Smooth muscle cell (in vitro differentiated cells): ENCODE measurements at regions not wholly inside any gene's neighbourhood (a gene's known extent, or its start where the extent isn't known, plus 50 kb on each side); places are given as distances from the start of the nearest gene placed in this dataset.
A peak's percentile ranks its signal among the peaks of the same experiment; 100 is the strongest.

Experiments
- DNase-seq: peaks from one replicate; lab custom pipeline; 2025; ENCODE audit not compliant: unreplicated experiment; lab: John Stamatoyannopoulos, UW
- H2AFZ ChIP-seq: fragments of 200-600 bp; sonication (generic); 2 replicates; pipeline ENCODE4 v1.6.0; 2016; ENCODE audit warnings: antibody characterized with exemption, low read depth, mild to moderate bottlenecking
- H3F3A ChIP-seq: fragments of 200-600 bp; sonication (generic); 2 replicates; pipeline ENCODE4 v1.6.0; 2017; ENCODE audit warnings: antibody characterized with exemption, low read depth
- H3K27ac ChIP-seq: fragments of 200-600 bp; sonication (generic); 2 replicates; pipeline ENCODE4 v1.5.1; 2016; ENCODE audit warnings: low read depth, mild to moderate bottlenecking
- H3K27me3 ChIP-seq: fragments of 200-600 bp; sonication (generic); 2 replicates; pipeline ENCODE4 v1.6.1; 2016; ENCODE audit warnings: low read depth, mild to moderate bottlenecking
- H3K36me3 ChIP-seq: fragments of 200-600 bp; sonication (generic); 2 replicates; pipeline ENCODE4 v1.5.1; 2016; ENCODE audit warnings: low read depth
- H3K4me1 ChIP-seq: fragments of 200-600 bp; sonication (generic); 2 replicates; pipeline ENCODE4 v1.5.1; 2016; ENCODE audit warnings: low read depth
- H3K4me2 ChIP-seq: fragments of 200-600 bp; sonication (generic); 2 replicates; pipeline ENCODE4 v1.6.0; 2016; ENCODE audit warnings: mild to moderate bottlenecking
- H3K4me3 ChIP-seq: fragments of 200-600 bp; sonication (generic); 2 replicates; pipeline ENCODE4 v1.5.1; 2016; ENCODE audit warnings: mild to moderate bottlenecking
- H3K79me2 ChIP-seq: fragments of 200-600 bp; sonication (generic); 2 replicates; pipeline ENCODE4 v1.6.0; 2016; ENCODE audit warnings: low read depth, mild to moderate bottlenecking
- H3K9ac ChIP-seq: fragments of 200-600 bp; sonication (generic); 2 replicates; pipeline ENCODE4 v1.6.0; 2016; ENCODE audit warnings: low read depth
- H3K9me3 ChIP-seq: fragments of 200-600 bp; sonication (generic); replicated peaks from 2 replicates; pipeline ENCODE4 v1.5.1; 2016; ENCODE audit warnings: low read depth
- H4K20me1 ChIP-seq: fragments of 200-600 bp; sonication (generic); 2 replicates; pipeline ENCODE4 v1.6.0; 2016; ENCODE audit warnings: low read depth
- WGBS: methylation state at CpG from one replicate; pipeline ENCODE4 v1.1.7; 2016; ENCODE audit warnings: low lambda C conversion rate; 5-methylcytosine and 5-hydroxymethylcytosine counted together
- TF ChIP-seq, protein P1 (sequence below): fragments of 200-600 bp; sonication (generic); IDR thresholded peaks from 2 replicates; pipeline ENCODE4 v1.5.1; 2017; ENCODE audit warnings: borderline replicate concordance, mild to moderate bottlenecking, antibody characterized with exemption; ENCODE audit not compliant: insufficient read depth, poor library complexity, severe bottlenecking

GRCh38 chr5:58207076-58207475 lies 252.8 kb downstream of the PLK2 start:
- no peaks in the 10 kb centered on the region for H3F3A ChIP-seq
- H3K79me2 ChIP-seq = no peaks in the 10 kb centered on the region
- no peak overlapping the region for H3K4me3 ChIP-seq
- WGBS = 91% methylated on average over 1 of the region's 1 CpG
- no peak overlapping the region for H3K4me2 ChIP-seq
- DNase-seq = no peak
- H3K36me3 ChIP-seq = no peaks in the 10 kb centered on the region
- H4K20me1 ChIP-seq = no peaks in the 10 kb centered on the region
- no peaks in the 10 kb centered on the region for H3K9me3 ChIP-seq
- peak overlapping the region; percentile 46 for H2AFZ ChIP-seq
- TF ChIP-seq, protein P1, sequence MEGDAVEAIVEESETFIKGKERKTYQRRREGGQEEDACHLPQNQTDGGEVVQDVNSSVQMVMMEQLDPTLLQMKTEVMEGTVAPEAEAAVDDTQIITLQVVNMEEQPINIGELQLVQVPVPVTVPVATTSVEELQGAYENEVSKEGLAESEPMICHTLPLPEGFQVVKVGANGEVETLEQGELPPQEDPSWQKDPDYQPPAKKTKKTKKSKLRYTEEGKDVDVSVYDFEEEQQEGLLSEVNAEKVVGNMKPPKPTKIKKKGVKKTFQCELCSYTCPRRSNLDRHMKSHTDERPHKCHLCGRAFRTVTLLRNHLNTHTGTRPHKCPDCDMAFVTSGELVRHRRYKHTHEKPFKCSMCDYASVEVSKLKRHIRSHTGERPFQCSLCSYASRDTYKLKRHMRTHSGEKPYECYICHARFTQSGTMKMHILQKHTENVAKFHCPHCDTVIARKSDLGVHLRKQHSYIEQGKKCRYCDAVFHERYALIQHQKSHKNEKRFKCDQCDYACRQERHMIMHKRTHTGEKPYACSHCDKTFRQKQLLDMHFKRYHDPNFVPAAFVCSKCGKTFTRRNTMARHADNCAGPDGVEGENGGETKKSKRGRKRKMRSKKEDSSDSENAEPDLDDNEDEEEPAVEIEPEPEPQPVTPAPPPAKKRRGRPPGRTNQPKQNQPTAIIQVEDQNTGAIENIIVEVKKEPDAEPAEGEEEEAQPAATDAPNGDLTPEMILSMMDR = no peak
- no peak overlapping the region for H3K27ac ChIP-seq
- no peak overlapping the region for H3K9ac ChIP-seq
- no peaks in the 10 kb centered on the region for H3K4me1 ChIP-seq
- no peaks in the 10 kb centered on the region for H3K27me3 ChIP-seq

DNA sequence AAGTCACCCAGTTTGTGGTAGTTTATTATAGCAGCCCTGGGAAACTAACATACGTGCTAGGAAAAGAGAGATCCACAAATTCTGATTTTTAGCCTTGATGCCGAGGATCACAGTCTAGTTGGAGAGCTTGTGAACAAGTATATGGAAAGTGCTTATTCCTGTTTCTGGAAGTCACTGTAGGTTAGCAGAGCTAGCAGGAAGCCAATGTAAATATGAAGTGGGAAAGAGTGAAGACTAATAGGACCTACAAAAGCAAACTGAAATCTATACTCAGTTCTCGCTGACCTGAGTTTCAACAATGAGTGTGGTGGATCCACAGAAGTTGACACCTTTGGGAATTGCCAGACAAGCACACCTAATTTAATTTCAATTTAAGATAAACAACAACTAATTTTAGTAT lies 254.9 kb downstream of the PLK2 start:
- no peak overlapping the region for H3K4me2 ChIP-seq
- H3K4me3 ChIP-seq = no peak overlapping the region
- no peaks in the 10 kb centered on the region for H3K27me3 ChIP-seq
- no peaks in the 10 kb centered on the region for H3K36me3 ChIP-seq
- H3F3A ChIP-seq = no peaks in the 10 kb centered on the region
- WGBS = 98% methylated on average over 3 of the region's 3 CpGs
- H3K9me3 ChIP-seq = no peaks in the 10 kb centered on the region
- no peak overlapping the region for H2AFZ ChIP-seq
- H3K27ac ChIP-seq = no peak overlapping the region
- TF ChIP-seq, protein P1 = no peak
- H3K4me1 ChIP-seq = no peaks in the 10 kb centered on the region
- H3K9ac ChIP-seq = no peak overlapping the region
- DNase-seq = no peak
- no peaks in the 10 kb centered on the region for H4K20me1 ChIP-seq
- H3K79me2 ChIP-seq = no peaks in the 10 kb centered on the region

DNA sequence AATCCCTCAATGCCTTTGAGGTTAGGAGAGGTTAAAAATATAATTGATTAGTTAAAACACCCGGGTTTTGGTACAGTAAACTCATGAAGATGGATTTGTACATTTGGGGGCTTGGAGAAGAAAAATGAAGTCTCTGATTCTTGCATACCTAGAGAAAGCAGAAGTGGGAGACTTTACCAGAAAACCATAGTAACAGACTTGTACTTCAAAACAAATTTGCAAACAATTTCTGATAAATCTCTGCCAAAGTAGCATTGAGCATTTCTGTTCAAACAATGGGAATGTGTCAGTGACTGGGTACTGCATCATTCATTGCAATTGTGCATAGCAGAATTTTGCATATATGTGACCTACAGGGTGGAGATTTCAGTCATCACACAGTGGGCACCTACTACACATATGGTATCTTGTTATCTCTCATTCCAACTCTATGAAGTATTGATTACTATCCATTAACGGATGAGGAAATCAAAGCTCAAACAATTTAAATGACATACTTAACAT lies 256.9 kb downstream of the PLK2 start:
- no peak overlapping the region for H3K27ac ChIP-seq
- WGBS = 91% methylated on average over 2 of the region's 2 CpGs
- TF ChIP-seq, protein P1 = no peak
- DNase-seq = no peak
- H3K9ac ChIP-seq = no peak overlapping the region
- no peaks in the 10 kb centered on the region for H3K4me1 ChIP-seq
- no peak overlapping the region for H3K4me3 ChIP-seq
- H3K27me3 ChIP-seq = no peaks in the 10 kb centered on the region
- H2AFZ ChIP-seq = no peak overlapping the region
- H3K36me3 ChIP-seq = no peaks in the 10 kb centered on the region
- H3F3A ChIP-seq = no peaks in the 10 kb centered on the region
- no peak overlapping the region for H3K4me2 ChIP-seq
- H3K9me3 ChIP-seq = no peaks in the 10 kb centered on the region
- H3K79me2 ChIP-seq = no peaks in the 10 kb centered on the region
- no peaks in the 10 kb centered on the region for H4K20me1 ChIP-seq

DNA sequence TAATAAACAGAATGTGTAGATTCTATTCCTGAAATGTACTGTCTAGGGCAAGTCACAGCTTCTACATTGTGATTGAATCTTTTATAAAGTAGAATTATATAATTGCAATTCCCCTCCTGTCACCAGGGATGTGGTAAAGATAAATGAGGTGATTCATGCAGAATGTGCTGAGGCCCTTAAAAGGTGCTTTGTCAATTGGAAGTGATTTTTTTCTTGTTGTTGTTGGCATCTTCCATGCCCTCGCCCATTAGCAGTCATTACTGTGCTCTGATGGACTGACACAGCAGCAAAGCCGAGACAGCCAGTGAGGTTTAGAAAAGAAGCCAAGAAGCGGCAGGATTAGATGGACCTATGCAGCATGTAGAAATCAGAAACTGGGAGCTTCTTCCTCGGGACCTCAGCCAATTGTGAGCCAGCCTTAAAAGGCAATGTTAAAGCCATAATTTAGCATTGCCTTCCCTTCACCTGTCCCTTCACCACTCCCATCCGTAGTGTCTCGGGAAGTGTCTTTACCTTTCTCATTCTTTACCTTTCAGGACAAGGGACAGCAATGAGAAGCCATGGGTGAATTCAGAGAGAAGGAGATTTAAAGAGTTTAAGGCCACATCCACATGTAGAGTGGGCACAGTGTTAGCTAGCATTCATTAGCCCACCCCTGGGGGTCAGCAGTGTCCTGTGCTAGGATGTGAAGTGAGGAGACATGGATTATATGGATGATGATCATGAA lies 257.8 kb downstream of the PLK2 start:
- Histone ChIP-seq H3K9ac (no peak overlapping the region), H3K4me1 (no peaks in the 10 kb centered on the region), H3K4me3 (no peak overlapping the region), H3K4me2 (no peak overlapping the region), H3F3A (no peaks in the 10 kb centered on the region), H3K27me3 (no peaks in the 10 kb centered on the region), H2AFZ (no peak overlapping the region), H4K20me1 (no peaks in the 10 kb centered on the region), H3K9me3 (no peaks in the 10 kb centered on the region), H3K79me2 (no peaks in the 10 kb centered on the region), H3K27ac (no peak overlapping the region), H3K36me3 (no peaks in the 10 kb centered on the region)
- TF ChIP-seq, protein P1 = no peak
- DNase-seq = no peak
- WGBS = 90% methylated on average over 6 of the region's 6 CpGs
